ENCODE measurements at regions not wholly inside any gene's neighbourhood (a gene's known extent, or its start where the extent isn't known, plus 50 kb on each side); places are given as distances from the start of the nearest gene placed in this dataset.

GRCh38 chr7:142615508-142615907 is 133.8 kb upstream of the PRSS1 start:
- Mint-ChIP-seq H3K36me3 (ENCODE audit: low read depth) (no peaks in the 10 kb centered on the region), H3K4me3 (no peak overlapping the region), H3K27ac (no peak overlapping the region), H3K4me1 (ENCODE audit: low read depth) (peaks cover 28% of the 10 kb centered on the region), H3K27me3 (ENCODE audit: insufficient read depth) (peaks cover 9% of the 10 kb centered on the region; the same call in 1 of the 2 replicates), H3K9me3 (no peaks in the 10 kb centered on the region)
- no peak for TF ChIP-seq CTCF (IDR thresholded peaks at IDR 0.05)
- DNase-seq = no peak

- Mint-ChIP-seq H3K36me3 (ENCODE audit: low read depth) (no peaks in the 10 kb centered on the region), H3K4me3 (no peak overlapping the region), H3K27ac (no peak overlapping the region), H3K4me1 (ENCODE audit: low read depth) (peaks cover 28% of the 10 kb centered on the region), H3K9me3 (no peaks in the 10 kb centered on the region), H3K27me3 (ENCODE audit: insufficient read depth) (peaks cover 9% of the 10 kb centered on the region; the same call in 1 of the 2 replicates)
- TF ChIP-seq CTCF (IDR thresholded peaks at IDR 0.05) = no peak
- DNase-seq = no peak
These were observed 135.2 kb upstream of the PRSS1 start for GRCh38 chr7:142614116-142614515.

DNA sequence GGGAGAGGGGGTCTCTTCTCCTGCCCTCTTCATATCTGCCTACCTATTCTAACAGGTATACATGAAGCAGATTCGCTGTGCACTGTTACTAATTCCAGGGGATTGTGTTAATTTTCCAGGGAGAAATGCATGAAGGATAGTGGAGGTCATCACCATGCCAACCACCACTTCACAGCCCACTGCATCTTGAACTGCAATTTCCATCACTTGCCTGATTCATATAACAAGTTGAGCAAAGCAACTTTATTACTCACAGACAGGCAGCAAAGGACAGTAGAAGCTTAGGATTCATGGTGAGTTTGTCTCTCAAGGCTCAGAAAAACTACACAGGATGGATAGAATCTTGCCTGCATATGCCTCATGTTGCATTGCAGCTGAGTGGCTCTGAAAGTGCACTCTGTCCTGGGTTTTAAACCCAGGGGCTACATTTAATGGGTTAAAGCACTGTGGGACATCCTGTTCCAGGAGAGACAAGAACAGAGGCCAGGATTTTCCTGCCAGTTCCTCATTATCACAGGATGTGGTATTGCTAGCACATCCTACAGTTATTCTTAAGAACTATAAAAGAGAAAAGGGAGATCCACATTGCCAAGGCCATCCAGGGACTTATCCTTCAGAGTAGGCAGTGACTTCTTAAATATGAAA is 136.9 kb upstream of the PRSS1 start:
- H3K27ac Mint-ChIP-seq = peak overlapping the region; percentile 40; the same call in 1 of the 2 replicates
- peaks cover 9% of the 10 kb centered on the region; the same call in 1 of the 2 replicates for H3K27me3 Mint-ChIP-seq (ENCODE audit: insufficient read depth)
- DNase-seq = peak; percentile 44
- H3K4me3 Mint-ChIP-seq = no peak overlapping the region
- peaks cover 28% of the 10 kb centered on the region for H3K4me1 Mint-ChIP-seq (ENCODE audit: low read depth)
- no peaks in the 10 kb centered on the region for H3K36me3 Mint-ChIP-seq (ENCODE audit: low read depth)
- TF ChIP-seq CTCF (IDR thresholded peaks at IDR 0.05) = no peak
- H3K9me3 Mint-ChIP-seq = no peaks in the 10 kb centered on the region

- no peak for DNase-seq
- Mint-ChIP-seq H3K4me3 (no peak overlapping the region), H3K27me3 (ENCODE audit: insufficient read depth) (peaks cover 9% of the 10 kb centered on the region; the same call in 1 of the 2 replicates), H3K27ac (peak overlapping the region; percentile 40; the same call in 1 of the 2 replicates), H3K4me1 (ENCODE audit: low read depth) (peaks cover 28% of the 10 kb centered on the region), H3K9me3 (no peaks in the 10 kb centered on the region), H3K36me3 (ENCODE audit: low read depth) (no peaks in the 10 kb centered on the region)
- TF ChIP-seq CTCF (IDR thresholded peaks at IDR 0.05) = no peak
These were observed 137.6 kb upstream of the PRSS1 start for GRCh38 chr7:142611566-142612236.

- no peak for TF ChIP-seq CTCF (IDR thresholded peaks at IDR 0.05)
- H3K27ac Mint-ChIP-seq = no peak overlapping the region
- no peak overlapping the region for H3K4me3 Mint-ChIP-seq
- H3K36me3 Mint-ChIP-seq (ENCODE audit: low read depth) = no peaks in the 10 kb centered on the region
- peaks cover 33% of the 10 kb centered on the region for H3K4me1 Mint-ChIP-seq (ENCODE audit: low read depth)
- DNase-seq = no peak
- H3K27me3 Mint-ChIP-seq (ENCODE audit: insufficient read depth) = no peaks in the 10 kb centered on the region; the same call in 1 of the 2 replicates
- no peaks in the 10 kb centered on the region for H3K9me3 Mint-ChIP-seq
These were observed 140.4 kb upstream of the PRSS1 start for GRCh38 chr7:142608630-142609428.
